Duodenal mucosa (tissue), 2 donors: ENCODE measurements at regions not wholly inside any gene's neighbourhood (a gene's known extent, or its start where the extent isn't known, plus 50 kb on each side); places are given as distances from the start of the nearest gene placed in this dataset.

ENCODE experiments used
- H3K27ac ChIP-seq: one replicate; pipeline ENCODE4 v1.7.0; 2013; ENCODE audit warnings: low read depth, low read length
- H3K27me3 ChIP-seq, 2 donors: one replicate each; pipeline ENCODE4 v1.7.0; 2013; ENCODE audit warnings: low read length in 2 of 2, control low read depth in 1 of 2; ENCODE audit not compliant: insufficient read depth in 2 of 2, control insufficient read depth in 1 of 2
- H3K36me3 ChIP-seq, 2 donors: one replicate each; pipeline ENCODE4 v1.7.0; 2013; ENCODE audit warnings: low read length in 2 of 2, control low read depth in 1 of 2; ENCODE audit not compliant: insufficient read depth in 2 of 2, control insufficient read depth in 1 of 2
- H3K4me1 ChIP-seq, 2 donors: one replicate each; pipeline ENCODE4 v1.7.0; 2013; ENCODE audit warnings: low read length in 2 of 2, control low read depth in 1 of 2; ENCODE audit not compliant: insufficient read depth in 2 of 2, control insufficient read depth in 1 of 2
- H3K4me3 ChIP-seq, 2 donors: one replicate each; pipeline ENCODE4 v1.7.0; 2013; ENCODE audit warnings: low read length in 2 of 2, low read depth in 1 of 2
- H3K9ac ChIP-seq, 2 donors: one replicate each; pipeline ENCODE4 v1.7.0; 2013; ENCODE audit warnings: low read length in 2 of 2, low read depth in 1 of 2
- H3K9me3 ChIP-seq, 2 donors: one replicate each; pipeline ENCODE4 v1.7.0; 2013; ENCODE audit warnings: low read length in 2 of 2, control low read depth in 1 of 2; ENCODE audit not compliant: control insufficient read depth in 1 of 2

- Histone ChIP-seq H3K27ac (no peak overlapping the region), H3K36me3 (no peaks in the 10 kb centered on the region), H3K4me1 (no peaks in the 10 kb centered on the region), H3K9me3 (no peaks in the 10 kb centered on the region), H3K27me3 (no peaks in the 10 kb centered on the region), H3K4me3 (no peak overlapping the region), H3K9ac (no peak overlapping the region)
Observed at GRCh38 chr13:74190999-74191398, 56.8 kb upstream of the KLF12 start.

DNA sequence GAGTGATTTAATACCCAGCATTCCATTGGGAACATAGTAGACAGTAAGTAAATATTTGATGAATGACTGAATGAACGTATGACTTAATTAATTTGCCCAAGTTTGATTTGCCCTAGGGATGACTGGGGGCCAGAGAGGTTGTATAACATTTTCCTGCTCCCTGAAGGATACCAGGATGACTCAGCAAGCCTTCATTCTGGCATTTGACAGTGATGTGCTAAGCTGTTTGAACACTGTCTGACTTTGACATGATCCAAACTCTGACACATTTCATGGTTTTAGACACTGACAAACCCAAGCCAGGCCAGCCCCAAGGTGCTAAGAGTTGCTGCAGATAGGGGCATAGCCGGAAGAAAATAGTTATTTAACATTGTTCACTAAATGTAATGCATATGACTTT is 53.4 kb upstream of the KLF12 start:
- no peak overlapping the region for H3K9ac ChIP-seq
- H3K4me1 ChIP-seq = no peaks in the 10 kb centered on the region
- H3K27ac ChIP-seq = no peak overlapping the region
- no peak overlapping the region for H3K4me3 ChIP-seq
- no peaks in the 10 kb centered on the region for H3K36me3 ChIP-seq
- H3K9me3 ChIP-seq = no peaks in the 10 kb centered on the region
- H3K27me3 ChIP-seq = no peaks in the 10 kb centered on the region

DNA sequence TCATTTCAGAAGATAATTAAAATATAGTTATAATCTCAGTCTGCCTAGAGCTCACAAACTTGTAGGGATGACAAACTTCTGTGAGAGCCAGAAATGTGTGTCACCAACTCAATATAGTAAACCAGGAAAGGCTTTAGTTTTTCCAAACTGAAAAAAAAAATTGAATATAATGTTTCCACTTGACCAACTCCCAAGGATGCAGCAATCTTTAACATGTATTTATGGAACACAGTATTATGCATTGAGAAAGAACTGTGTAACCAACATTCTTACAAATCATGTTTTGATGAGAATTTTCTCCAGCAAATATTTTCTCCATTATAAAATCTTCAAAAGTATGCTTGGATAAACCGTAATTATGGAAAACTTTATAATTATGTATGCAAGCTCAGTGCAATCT is 50.1 kb upstream of the KLF12 start:
- Histone ChIP-seq H3K4me3 (no peak overlapping the region), H3K9me3 (no peaks in the 10 kb centered on the region), H3K4me1 (no peaks in the 10 kb centered on the region), H3K27ac (no peak overlapping the region), H3K9ac (no peak overlapping the region), H3K27me3 (no peaks in the 10 kb centered on the region), H3K36me3 (no peaks in the 10 kb centered on the region)
